IMR-90 (cell line): ENCODE measurements at regions not wholly inside any gene's neighbourhood (a gene's known extent, or its start where the extent isn't known, plus 50 kb on each side); places are given as distances from the start of the nearest gene placed in this dataset.

ENCODE experiments used
- ATAC-seq: fragments of 200-7000 bp; cut with Tn5 transposase; 2 replicates; pipeline ENCODE4 v1.9.1; 2020; ENCODE audit warnings: low read depth, mild to moderate bottlenecking, moderate library complexity
- BruUV-seq: library from RNA; stranded (reverse); fragments of 400-500 nt; replicated peaks from 2 replicates; lab custom pipeline; 2021; lab: Mats Ljungman, UMichigan
- CTCF ChIA-PET: fragments of 300-600 bp; formaldehyde crosslinking; extraction: SDS; loops from one replicate; lab custom pipeline; 2021; ENCODE audit warnings: antibody characterized with exemption; lab: Yijun Ruan, JAX
- POLR2A ChIA-PET: fragments of 300-600 bp; sonication (Branson Sonifier 250); formaldehyde crosslinking; loops from one replicate; lab custom pipeline; 2022; ENCODE audit warnings: antibody characterized with exemption; ENCODE audit not compliant: unreplicated experiment; lab: Charles Lee
- DNase-seq: peaks from one replicate; pipeline ENCODE4 v3.0.0; 2013
- H2AFZ ChIP-seq: replicated peaks from 2 replicates; pipeline ENCODE3; 2013; ENCODE audit warnings: low read length, mild to moderate bottlenecking; ENCODE audit not compliant: poor library complexity
- H2AK5ac ChIP-seq: 2 replicates; pipeline ENCODE4 v1.6.1; 2013; ENCODE audit warnings: low read depth, low read length, inconsistent platforms
- H2AK9ac ChIP-seq: replicated peaks from 2 replicates; pipeline ENCODE3; 2013; ENCODE audit warnings: mild to moderate bottlenecking, low read depth, low read length, moderate library complexity; ENCODE audit not compliant: poor library complexity
- H2BK120ac ChIP-seq: 2 replicates; pipeline ENCODE4 v1.6.1; 2013; ENCODE audit warnings: low read depth, low read length, inconsistent platforms
- H2BK15ac ChIP-seq: 3 replicates; pipeline ENCODE4 v1.6.1; 2013; ENCODE audit warnings: low read depth, low read length, inconsistent platforms
- H2BK20ac ChIP-seq: 2 replicates; pipeline ENCODE4 v1.6.1; 2013; ENCODE audit warnings: low read depth, mild to moderate bottlenecking, inconsistent platforms, low read length, moderate library complexity
- H2BK5ac ChIP-seq: 2 replicates; pipeline ENCODE4 v1.6.1; 2013; ENCODE audit warnings: mild to moderate bottlenecking, low read depth, low read length, inconsistent platforms; ENCODE audit not compliant: poor library complexity, severe bottlenecking
- H3K14ac ChIP-seq: replicated peaks from 2 replicates; pipeline ENCODE4 v1.6.1; 2013; ENCODE audit warnings: low read depth, low read length, inconsistent platforms
- H3K18ac ChIP-seq: 2 replicates; pipeline ENCODE4 v1.6.1; 2013; ENCODE audit warnings: low read depth, low read length, control low read depth
- H3K23ac ChIP-seq: 2 replicates; pipeline ENCODE4 v1.6.1; 2013; ENCODE audit warnings: low read depth, low read length, inconsistent platforms
- H3K27ac ChIP-seq: 2 replicates; pipeline ENCODE4 v1.5.1; 2013; ENCODE audit warnings: mild to moderate bottlenecking, control low read depth, low read length; ENCODE audit not compliant: insufficient read depth
- H3K27me3 ChIP-seq: 2 replicates; pipeline ENCODE4 v1.6.1; 2013; ENCODE audit warnings: low read length; ENCODE audit not compliant: control insufficient read depth, insufficient read depth
- H3K36me3 ChIP-seq: 2 replicates; pipeline ENCODE4 v1.6.1; 2013; ENCODE audit warnings: low read length, mixed read lengths; ENCODE audit not compliant: control insufficient read depth, insufficient read depth
- H3K4ac ChIP-seq: 2 replicates; pipeline ENCODE4 v1.6.1; 2013; ENCODE audit warnings: low read depth, low read length, inconsistent platforms
- H3K4me1 ChIP-seq: 2 replicates; pipeline ENCODE4 v1.6.1; 2013; ENCODE audit warnings: low read length, mixed read lengths; ENCODE audit not compliant: control insufficient read depth, insufficient read depth
- H3K4me2 ChIP-seq: 2 replicates; pipeline ENCODE4 v1.6.1; 2013; ENCODE audit warnings: low read depth, mild to moderate bottlenecking, control low read depth, low read length, moderate library complexity
- H3K4me3 ChIP-seq: 2 replicates; pipeline ENCODE4 v1.5.1; 2013; ENCODE audit warnings: low read depth, mild to moderate bottlenecking, control low read depth, low read length, moderate library complexity; ENCODE audit not compliant: insufficient read depth
- H3K56ac ChIP-seq: 2 replicates; pipeline ENCODE4 v1.6.1; 2013; ENCODE audit warnings: low read length, inconsistent platforms; ENCODE audit not compliant: insufficient read depth; ENCODE audit errors: extremely low read depth
- H3K79me1 ChIP-seq, 2 experiments: 2 replicates each; pipeline ENCODE4 v1.6.1; 2013; ENCODE audit warnings: low read length in 2 of 2, inconsistent platforms in 1 of 2, low read depth in 1 of 2
- H3K9ac ChIP-seq: 2 replicates; pipeline ENCODE4 v1.6.1; 2013; ENCODE audit warnings: low read depth, low read length, control low read depth
- H3K9me1 ChIP-seq: 2 replicates; pipeline ENCODE4 v1.6.1; 2013; ENCODE audit warnings: low read length, inconsistent platforms; ENCODE audit not compliant: insufficient read depth
- H3K9me3 ChIP-seq: 2 replicates; pipeline ENCODE4 v1.6.1; 2013; ENCODE audit warnings: low read length; ENCODE audit not compliant: control insufficient read depth, insufficient read depth
- H4K20me1 ChIP-seq: 2 replicates; pipeline ENCODE4 v1.6.1; 2013; ENCODE audit warnings: low read length, inconsistent platforms; ENCODE audit not compliant: insufficient read depth
- H4K5ac ChIP-seq: 2 replicates; pipeline ENCODE4 v1.6.1; 2013; ENCODE audit warnings: mild to moderate bottlenecking, low read depth, low read length, control low read depth
- H4K8ac ChIP-seq, 2 experiments: 2 replicates each; pipeline ENCODE4 v1.6.1; 2013; ENCODE audit warnings: low read depth in 2 of 2, low read length in 2 of 2, control low read depth in 1 of 2, inconsistent platforms in 1 of 2
- H4K91ac ChIP-seq: 2 replicates; pipeline ENCODE4 v1.6.1; 2013; ENCODE audit warnings: low read depth, low read length, inconsistent platforms; ENCODE audit not compliant: insufficient read depth
- BHLHE40 ChIP-seq: fragments of 150-350 bp; IDR thresholded peaks from 2 replicates; pipeline ENCODE4 v1.6.1; 2016; ENCODE audit warnings: mild to moderate bottlenecking, low read depth, low read length
- CEBPB ChIP-seq: IDR thresholded peaks from 2 replicates; pipeline ENCODE4 v1.6.1; 2012; ENCODE audit warnings: low read depth, low read length, improper control_type of control experiment
- CHD1 ChIP-seq: IDR thresholded peaks from 2 replicates; pipeline ENCODE4 v1.6.1; 2012; ENCODE audit warnings: low read depth, low read length, improper control_type of control experiment
- CTCF ChIP-seq: conservative IDR thresholded peaks from 2 replicates; pipeline ENCODE4 v1.5.1; 2012; ENCODE audit warnings: mild to moderate bottlenecking, low read depth, low read length, improper control_type of control experiment
- FOS ChIP-seq: fragments of 150-350 bp; IDR thresholded peaks from 2 replicates; pipeline ENCODE4 v1.6.1; 2016; ENCODE audit warnings: low read depth, low read length
- POLR2A ChIP-seq: IDR thresholded peaks from 2 replicates; pipeline ENCODE4 v1.6.1; 2012; ENCODE audit warnings: mild to moderate bottlenecking, low read depth, low read length
- RCOR1 ChIP-seq: IDR thresholded peaks from 2 replicates; pipeline ENCODE4 v1.6.1; 2012; ENCODE audit warnings: mild to moderate bottlenecking, low read length, improper control_type of control experiment; ENCODE audit not compliant: insufficient replicate concordance
- RFX5 ChIP-seq: IDR thresholded peaks from 2 replicates; pipeline ENCODE4 v1.8.0; 2012; ENCODE audit warnings: low read depth, mild to moderate bottlenecking, low read length, moderate library complexity
- SMC3 ChIP-seq: fragments of 150-350 bp; IDR thresholded peaks from 2 replicates; pipeline ENCODE4 v1.6.1; 2016; ENCODE audit warnings: low read depth, mild to moderate bottlenecking, antibody characterized with exemption, low read length, moderate library complexity
- WGBS, 2 experiments: methylation state at CpG; one replicate each; pipeline versions ENCODE4 v1.1.5 to v1.1.7; 2013; ENCODE audit warnings: missing lambda C conversion rate in 2 of 2; ENCODE audit not compliant: insufficient read length in 1 of 2; ENCODE audit errors: extremely low coverage in 2 of 2; 5-methylcytosine and 5-hydroxymethylcytosine counted together
- dilution Hi-C: fragments of 300-500 bp; cut with HindIII; formaldehyde crosslinking; loops from one replicate; pipeline ENCODE4 v1.14.3; 2018; ENCODE audit warnings: low sequenced_read_pairs; ENCODE audit not compliant: unreplicated experiment
- in situ Hi-C: fragments of 300-500 bp; cut with MboI; formaldehyde crosslinking; loops from 3 replicates; pipeline ENCODE4 v1.14.3; 2019; ENCODE audit warnings: low sequenced_read_pairs, inconsistent platforms, mixed read lengths
- intact Hi-C: fragments of 100-400 bp; cut with micrococcal nuclease; formaldehyde crosslinking; loops from 2 replicates; pipeline ENCODE4 v1.10.0; 2022
- TF ChIP-seq, protein P1 (sequence below): fragments of 150-350 bp; IDR thresholded peaks from 2 replicates; pipeline ENCODE4 v1.6.1; 2016; ENCODE audit warnings: low read depth, mild to moderate bottlenecking, low read length, moderate library complexity, borderline replicate concordance

DNA sequence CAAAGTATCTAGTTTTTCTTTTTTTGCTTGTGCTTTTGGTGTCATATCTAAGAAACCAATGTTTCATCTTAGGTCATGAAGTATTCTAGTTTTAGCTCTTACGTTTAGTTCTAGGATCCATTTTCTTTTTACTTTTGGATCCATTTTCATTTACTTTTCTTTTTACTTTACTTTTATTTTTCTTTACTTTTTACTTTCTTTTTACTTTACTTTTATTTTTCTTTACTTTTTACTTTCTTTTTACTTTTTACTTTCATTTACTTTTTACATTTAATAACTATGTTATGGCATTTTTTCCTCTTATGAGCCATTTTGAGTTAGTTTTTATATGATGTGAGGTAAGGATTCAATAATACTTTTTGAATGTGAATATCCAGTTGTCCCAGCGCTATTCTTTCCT lies 213.4 kb downstream of the ZFP36L2 start:
- no peak overlapping the region for H3K4me2 ChIP-seq
- no peak overlapping the region for H3K56ac ChIP-seq
- H3K27me3 ChIP-seq = no peaks in the 10 kb centered on the region
- ATAC-seq = no peak
- no peak for DNase-seq
- H4K20me1 ChIP-seq = no peaks in the 10 kb centered on the region
- H4K8ac ChIP-seq = no peak overlapping the region
- BruUV-seq = no TSS peak
- H3K9me1 ChIP-seq = no peaks in the 10 kb centered on the region
- ChIA-PET POLR2A (no interaction called here), CTCF (no interaction called here)
- dilution Hi-C loops = no loop called here
- no peak overlapping the region for H2AFZ ChIP-seq
- no peaks in the 10 kb centered on the region for H3K79me1 ChIP-seq
- H2BK20ac ChIP-seq = no peak overlapping the region
- H3K9me3 ChIP-seq = peaks cover 1% of the 10 kb centered on the region; the same call in 1 of the 2 replicates
- intact Hi-C loops = no loop called here
- H3K27ac ChIP-seq = no peak overlapping the region
- no peak overlapping the region for H2AK5ac ChIP-seq
- H3K9ac ChIP-seq = no peak overlapping the region
- no peak overlapping the region for H3K4ac ChIP-seq
- no peak overlapping the region for H2BK15ac ChIP-seq
- H3K18ac ChIP-seq = no peak overlapping the region
- H3K4me3 ChIP-seq = no peak overlapping the region
- no peak overlapping the region for H4K5ac ChIP-seq
- in situ Hi-C loops = no loop called here
- no peak overlapping the region for H2BK5ac ChIP-seq
- H3K36me3 ChIP-seq = no peaks in the 10 kb centered on the region
- TF ChIP-seq BHLHE40 (no peak), CHD1 (no peak), FOS (no peak), CTCF (no peak), CEBPB (no peak), POLR2A (no peak), RFX5 (no peak), RCOR1 (no peak), SMC3 (no peak)
- TF ChIP-seq, protein P1, sequence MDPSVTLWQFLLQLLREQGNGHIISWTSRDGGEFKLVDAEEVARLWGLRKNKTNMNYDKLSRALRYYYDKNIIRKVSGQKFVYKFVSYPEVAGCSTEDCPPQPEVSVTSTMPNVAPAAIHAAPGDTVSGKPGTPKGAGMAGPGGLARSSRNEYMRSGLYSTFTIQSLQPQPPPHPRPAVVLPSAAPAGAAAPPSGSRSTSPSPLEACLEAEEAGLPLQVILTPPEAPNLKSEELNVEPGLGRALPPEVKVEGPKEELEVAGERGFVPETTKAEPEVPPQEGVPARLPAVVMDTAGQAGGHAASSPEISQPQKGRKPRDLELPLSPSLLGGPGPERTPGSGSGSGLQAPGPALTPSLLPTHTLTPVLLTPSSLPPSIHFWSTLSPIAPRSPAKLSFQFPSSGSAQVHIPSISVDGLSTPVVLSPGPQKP = no peak
- H3K14ac ChIP-seq = no peak overlapping the region
- no peak overlapping the region for H4K91ac ChIP-seq
- WGBS, 2 experiments = no CpG with 5 or more reads among the region's 2 CpGs
- H3K4me1 ChIP-seq = peaks cover 3% of the 10 kb centered on the region
- no peak overlapping the region for H2BK120ac ChIP-seq
- H3K23ac ChIP-seq = no peak overlapping the region
- H2AK9ac ChIP-seq = no peak overlapping the region
